GM19023 (cell line): ENCODE measurements at regions not wholly inside any gene's neighbourhood (a gene's known extent, or its start where the extent isn't known, plus 50 kb on each side); places are given as distances from the start of the nearest gene placed in this dataset.

Experiments
- ATAC-seq: cut with Tn5 transposase; IDR thresholded peaks from one replicate; pipeline ENCODE4 v1.9.1; 2021; ENCODE audit warnings: mild to moderate bottlenecking, moderate library complexity; ENCODE audit not compliant: unreplicated experiment

- ATAC-seq: no peak
Measured at GRCh38 chr5:88144219-88145001, 124.2 kb downstream of the TMEM161B start.

GRCh38 chr5:88143693-88144218 is 124.9 kb downstream of the TMEM161B start:
- ATAC-seq: no peak

GRCh38 chr5:88142886-88143692 is 125.6 kb downstream of the TMEM161B start:
- ATAC-seq: no peak

- no peak for ATAC-seq
Measured at GRCh38 chr5:88142636-88142885, 126.1 kb downstream of the TMEM161B start.

GRCh38 chr5:88140856-88141752 is 127.5 kb downstream of the TMEM161B start:
- ATAC-seq: peak; percentile 91

GRCh38 chr5:88140396-88140855 is 128.2 kb downstream of the TMEM161B start:
- ATAC-seq: no peak

- ATAC-seq: no peak
Measured at GRCh38 chr5:88130211-88130815, 138.3 kb downstream of the TMEM161B start.

- ATAC-seq: no peak
Measured at GRCh38 chr5:88128813-88129212, 139.8 kb downstream of the TMEM161B start.

GRCh38 chr5:88119535-88120125 is 149.0 kb downstream of the TMEM161B start:
- no peak for ATAC-seq

- ATAC-seq: no peak
Measured at GRCh38 chr5:88118179-88118578, 150.5 kb downstream of the TMEM161B start.

GRCh38 chr5:88117546-88117945 is 151.1 kb downstream of the TMEM161B start:
- no peak for ATAC-seq

- ATAC-seq: no peak
Measured at GRCh38 chr5:88116396-88116795, 152.2 kb downstream of the TMEM161B start.

- ATAC-seq: no peak
Measured at GRCh38 chr5:88115211-88115610, 153.4 kb downstream of the TMEM161B start.

- no peak for ATAC-seq
Measured at GRCh38 chr5:88113429-88113828, 155.2 kb downstream of the TMEM161B start.

GRCh38 chr5:88109818-88110217 is 158.8 kb downstream of the TMEM161B start:
- ATAC-seq: no peak

- no peak for ATAC-seq
Measured at GRCh38 chr5:88108490-88109279, 160.0 kb downstream of the TMEM161B start.

GRCh38 chr5:88094906-88095496 is 173.6 kb downstream of the TMEM161B start:
- no peak for ATAC-seq

- no peak for ATAC-seq
Measured at GRCh38 chr5:88094403-88094802, 174.2 kb downstream of the TMEM161B start.

GRCh38 chr5:88093765-88094164 is 174.9 kb downstream of the TMEM161B start:
- ATAC-seq: no peak
